IMR-90 (cell line): ENCODE measurements at regions not wholly inside any gene's neighbourhood (a gene's known extent, or its start where the extent isn't known, plus 50 kb on each side); places are given as distances from the start of the nearest gene placed in this dataset.

Source experiments
- ATAC-seq: fragments of 200-7000 bp; cut with Tn5 transposase; 2 replicates; pipeline ENCODE4 v1.9.1; 2020; ENCODE audit warnings: low read depth, mild to moderate bottlenecking, moderate library complexity
- BruUV-seq: library from RNA; stranded (reverse); fragments of 400-500 nt; replicated peaks from 2 replicates; lab custom pipeline; 2021; lab: Mats Ljungman, UMichigan
- CTCF ChIA-PET: fragments of 300-600 bp; formaldehyde crosslinking; extraction: SDS; loops from one replicate; lab custom pipeline; 2021; ENCODE audit warnings: antibody characterized with exemption; lab: Yijun Ruan, JAX
- POLR2A ChIA-PET: fragments of 300-600 bp; sonication (Branson Sonifier 250); formaldehyde crosslinking; loops from one replicate; lab custom pipeline; 2022; ENCODE audit warnings: antibody characterized with exemption; ENCODE audit not compliant: unreplicated experiment; lab: Charles Lee
- DNase-seq: peaks from one replicate; pipeline ENCODE4 v3.0.0; 2013
- H2AFZ ChIP-seq: replicated peaks from 2 replicates; pipeline ENCODE3; 2013; ENCODE audit warnings: low read length, mild to moderate bottlenecking; ENCODE audit not compliant: poor library complexity
- H2AK5ac ChIP-seq: 2 replicates; pipeline ENCODE4 v1.6.1; 2013; ENCODE audit warnings: low read depth, low read length, inconsistent platforms
- H2AK9ac ChIP-seq: replicated peaks from 2 replicates; pipeline ENCODE3; 2013; ENCODE audit warnings: mild to moderate bottlenecking, low read depth, low read length, moderate library complexity; ENCODE audit not compliant: poor library complexity
- H2BK120ac ChIP-seq: 2 replicates; pipeline ENCODE4 v1.6.1; 2013; ENCODE audit warnings: low read depth, low read length, inconsistent platforms
- H2BK15ac ChIP-seq: 3 replicates; pipeline ENCODE4 v1.6.1; 2013; ENCODE audit warnings: low read depth, low read length, inconsistent platforms
- H2BK20ac ChIP-seq: 2 replicates; pipeline ENCODE4 v1.6.1; 2013; ENCODE audit warnings: low read depth, mild to moderate bottlenecking, inconsistent platforms, low read length, moderate library complexity
- H2BK5ac ChIP-seq: 2 replicates; pipeline ENCODE4 v1.6.1; 2013; ENCODE audit warnings: mild to moderate bottlenecking, low read depth, low read length, inconsistent platforms; ENCODE audit not compliant: poor library complexity, severe bottlenecking
- H3K14ac ChIP-seq: replicated peaks from 2 replicates; pipeline ENCODE4 v1.6.1; 2013; ENCODE audit warnings: low read depth, low read length, inconsistent platforms
- H3K18ac ChIP-seq: 2 replicates; pipeline ENCODE4 v1.6.1; 2013; ENCODE audit warnings: low read depth, low read length, control low read depth
- H3K23ac ChIP-seq: 2 replicates; pipeline ENCODE4 v1.6.1; 2013; ENCODE audit warnings: low read depth, low read length, inconsistent platforms
- H3K27ac ChIP-seq: 2 replicates; pipeline ENCODE4 v1.5.1; 2013; ENCODE audit warnings: mild to moderate bottlenecking, control low read depth, low read length; ENCODE audit not compliant: insufficient read depth
- H3K27me3 ChIP-seq: 2 replicates; pipeline ENCODE4 v1.6.1; 2013; ENCODE audit warnings: low read length; ENCODE audit not compliant: control insufficient read depth, insufficient read depth
- H3K36me3 ChIP-seq: 2 replicates; pipeline ENCODE4 v1.6.1; 2013; ENCODE audit warnings: low read length, mixed read lengths; ENCODE audit not compliant: control insufficient read depth, insufficient read depth
- H3K4ac ChIP-seq: 2 replicates; pipeline ENCODE4 v1.6.1; 2013; ENCODE audit warnings: low read depth, low read length, inconsistent platforms
- H3K4me1 ChIP-seq: 2 replicates; pipeline ENCODE4 v1.6.1; 2013; ENCODE audit warnings: low read length, mixed read lengths; ENCODE audit not compliant: control insufficient read depth, insufficient read depth
- H3K4me2 ChIP-seq: 2 replicates; pipeline ENCODE4 v1.6.1; 2013; ENCODE audit warnings: low read depth, mild to moderate bottlenecking, control low read depth, low read length, moderate library complexity
- H3K4me3 ChIP-seq: 2 replicates; pipeline ENCODE4 v1.5.1; 2013; ENCODE audit warnings: low read depth, mild to moderate bottlenecking, control low read depth, low read length, moderate library complexity; ENCODE audit not compliant: insufficient read depth
- H3K56ac ChIP-seq: 2 replicates; pipeline ENCODE4 v1.6.1; 2013; ENCODE audit warnings: low read length, inconsistent platforms; ENCODE audit not compliant: insufficient read depth; ENCODE audit errors: extremely low read depth
- H3K79me1 ChIP-seq, 2 experiments: 2 replicates each; pipeline ENCODE4 v1.6.1; 2013; ENCODE audit warnings: low read length in 2 of 2, inconsistent platforms in 1 of 2, low read depth in 1 of 2
- H3K9ac ChIP-seq: 2 replicates; pipeline ENCODE4 v1.6.1; 2013; ENCODE audit warnings: low read depth, low read length, control low read depth
- H3K9me1 ChIP-seq: 2 replicates; pipeline ENCODE4 v1.6.1; 2013; ENCODE audit warnings: low read length, inconsistent platforms; ENCODE audit not compliant: insufficient read depth
- H3K9me3 ChIP-seq: 2 replicates; pipeline ENCODE4 v1.6.1; 2013; ENCODE audit warnings: low read length; ENCODE audit not compliant: control insufficient read depth, insufficient read depth
- H4K20me1 ChIP-seq: 2 replicates; pipeline ENCODE4 v1.6.1; 2013; ENCODE audit warnings: low read length, inconsistent platforms; ENCODE audit not compliant: insufficient read depth
- H4K5ac ChIP-seq: 2 replicates; pipeline ENCODE4 v1.6.1; 2013; ENCODE audit warnings: mild to moderate bottlenecking, low read depth, low read length, control low read depth
- H4K8ac ChIP-seq, 2 experiments: 2 replicates each; pipeline ENCODE4 v1.6.1; 2013; ENCODE audit warnings: low read depth in 2 of 2, low read length in 2 of 2, control low read depth in 1 of 2, inconsistent platforms in 1 of 2
- H4K91ac ChIP-seq: 2 replicates; pipeline ENCODE4 v1.6.1; 2013; ENCODE audit warnings: low read depth, low read length, inconsistent platforms; ENCODE audit not compliant: insufficient read depth
- BHLHE40 ChIP-seq: fragments of 150-350 bp; IDR thresholded peaks from 2 replicates; pipeline ENCODE4 v1.6.1; 2016; ENCODE audit warnings: mild to moderate bottlenecking, low read depth, low read length
- CEBPB ChIP-seq: IDR thresholded peaks from 2 replicates; pipeline ENCODE4 v1.6.1; 2012; ENCODE audit warnings: low read depth, low read length, improper control_type of control experiment
- CHD1 ChIP-seq: IDR thresholded peaks from 2 replicates; pipeline ENCODE4 v1.6.1; 2012; ENCODE audit warnings: low read depth, low read length, improper control_type of control experiment
- FOS ChIP-seq: fragments of 150-350 bp; IDR thresholded peaks from 2 replicates; pipeline ENCODE4 v1.6.1; 2016; ENCODE audit warnings: low read depth, low read length
- MAFK ChIP-seq: IDR thresholded peaks from 2 replicates; pipeline ENCODE4 v1.6.1; 2012; ENCODE audit warnings: low read depth, low read length, improper control_type of control experiment
- MAZ ChIP-seq: IDR thresholded peaks from 2 replicates; pipeline ENCODE4 v1.6.1; 2012; ENCODE audit warnings: low read depth, mild to moderate bottlenecking, low read length, improper control_type of control experiment, moderate library complexity, borderline replicate concordance
- MXI1 ChIP-seq: IDR thresholded peaks from 2 replicates; pipeline ENCODE4 v1.6.1; 2012; ENCODE audit warnings: low read depth, mild to moderate bottlenecking, low read length, moderate library complexity, borderline replicate concordance
- NFE2L2 ChIP-seq: fragments of 150-350 bp; IDR thresholded peaks from 2 replicates; pipeline ENCODE4 v1.6.1; 2016; ENCODE audit warnings: low read depth, mild to moderate bottlenecking, low read length
- POLR2A ChIP-seq: IDR thresholded peaks from 2 replicates; pipeline ENCODE4 v1.6.1; 2012; ENCODE audit warnings: mild to moderate bottlenecking, low read depth, low read length
- RAD21 ChIP-seq: IDR thresholded peaks from 2 replicates; pipeline ENCODE4 v1.6.1; 2012; ENCODE audit warnings: low read length, improper control_type of control experiment
- RCOR1 ChIP-seq: IDR thresholded peaks from 2 replicates; pipeline ENCODE4 v1.6.1; 2012; ENCODE audit warnings: mild to moderate bottlenecking, low read length, improper control_type of control experiment; ENCODE audit not compliant: insufficient replicate concordance
- RFX5 ChIP-seq: IDR thresholded peaks from 2 replicates; pipeline ENCODE4 v1.8.0; 2012; ENCODE audit warnings: low read depth, mild to moderate bottlenecking, low read length, moderate library complexity
- SMC3 ChIP-seq: fragments of 150-350 bp; IDR thresholded peaks from 2 replicates; pipeline ENCODE4 v1.6.1; 2016; ENCODE audit warnings: low read depth, mild to moderate bottlenecking, antibody characterized with exemption, low read length, moderate library complexity
- dilution Hi-C: fragments of 300-500 bp; cut with HindIII; formaldehyde crosslinking; loops from one replicate; pipeline ENCODE4 v1.14.3; 2018; ENCODE audit warnings: low sequenced_read_pairs; ENCODE audit not compliant: unreplicated experiment
- in situ Hi-C: fragments of 300-500 bp; cut with MboI; formaldehyde crosslinking; loops from 3 replicates; pipeline ENCODE4 v1.14.3; 2019; ENCODE audit warnings: low sequenced_read_pairs, inconsistent platforms, mixed read lengths
- intact Hi-C: fragments of 100-400 bp; cut with micrococcal nuclease; formaldehyde crosslinking; loops from 2 replicates; pipeline ENCODE4 v1.10.0; 2022
- TF ChIP-seq, protein P1 (sequence below): conservative IDR thresholded peaks from 2 replicates; pipeline ENCODE4 v1.5.1; 2012; ENCODE audit warnings: mild to moderate bottlenecking, low read depth, low read length, improper control_type of control experiment
- TF ChIP-seq, protein P2 (sequence below): fragments of 150-350 bp; IDR thresholded peaks from 2 replicates; pipeline ENCODE4 v1.6.1; 2017; ENCODE audit warnings: mild to moderate bottlenecking, antibody characterized with exemption, low read length, low read depth
- TF ChIP-seq, protein P3 (sequence below): fragments of 150-350 bp; IDR thresholded peaks from 2 replicates; pipeline ENCODE4 v1.6.1; 2016; ENCODE audit warnings: low read depth, mild to moderate bottlenecking, low read length, moderate library complexity, borderline replicate concordance

DNA sequence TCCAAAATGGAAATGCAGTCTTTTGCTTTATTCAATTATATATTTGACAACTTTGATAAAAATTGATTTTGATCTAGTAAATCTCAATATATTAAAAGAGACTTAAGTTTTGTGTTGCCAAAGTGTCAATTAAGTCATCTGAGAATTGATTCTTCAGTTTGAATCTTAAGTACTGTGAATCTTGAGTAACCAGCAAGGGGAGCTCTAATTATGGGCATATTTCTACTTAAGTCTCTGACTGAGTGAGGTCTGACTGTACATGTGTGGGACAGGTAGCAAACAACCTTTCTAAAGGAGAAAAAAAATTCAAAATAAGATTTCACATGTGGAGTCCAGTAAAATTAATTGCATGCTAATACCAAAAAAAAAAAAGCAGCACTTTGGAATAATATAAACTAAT lies 503.7 kb upstream of the SLC8A1 start:
- H2BK5ac ChIP-seq = no peak overlapping the region
- in situ Hi-C loops (no loop called here), dilution Hi-C loops (no loop called here), intact Hi-C loops (no loop called here)
- no peak overlapping the region for H2AFZ ChIP-seq
- H2AK5ac ChIP-seq = no peak overlapping the region
- H2BK15ac ChIP-seq = no peak overlapping the region
- no peak overlapping the region for H2AK9ac ChIP-seq
- no peaks in the 10 kb centered on the region for H3K36me3 ChIP-seq
- H3K4me1 ChIP-seq = no peaks in the 10 kb centered on the region
- H3K79me1 ChIP-seq = no peaks in the 10 kb centered on the region
- no peak overlapping the region for H3K27ac ChIP-seq
- H3K27me3 ChIP-seq = no peaks in the 10 kb centered on the region
- ATAC-seq (no peak), DNase-seq (no peak)
- CTCF ChIA-PET = no interaction called here
- no peaks in the 10 kb centered on the region for H3K9me3 ChIP-seq
- H3K18ac ChIP-seq = no peak overlapping the region
- no peak overlapping the region for H4K8ac ChIP-seq
- H3K9me1 ChIP-seq = no peaks in the 10 kb centered on the region
- POLR2A ChIA-PET = no interaction called here
- H4K20me1 ChIP-seq = no peaks in the 10 kb centered on the region
- no TSS peak for BruUV-seq
- H4K91ac ChIP-seq = no peak overlapping the region
- H2BK120ac ChIP-seq = no peak overlapping the region
- H3K56ac ChIP-seq = no peak overlapping the region
- H3K4ac ChIP-seq = no peak overlapping the region
- no peak overlapping the region for H3K23ac ChIP-seq
- no peak overlapping the region for H3K4me2 ChIP-seq
- TF ChIP-seq RAD21 (no peak), FOS (no peak), MAFK (no peak), NFE2L2 (no peak), CHD1 (no peak), CEBPB (no peak), SMC3 (no peak), BHLHE40 (no peak), RCOR1 (no peak), MAZ (no peak), POLR2A (no peak), RFX5 (no peak), MXI1 (no peak)
- TF ChIP-seq, protein P1, sequence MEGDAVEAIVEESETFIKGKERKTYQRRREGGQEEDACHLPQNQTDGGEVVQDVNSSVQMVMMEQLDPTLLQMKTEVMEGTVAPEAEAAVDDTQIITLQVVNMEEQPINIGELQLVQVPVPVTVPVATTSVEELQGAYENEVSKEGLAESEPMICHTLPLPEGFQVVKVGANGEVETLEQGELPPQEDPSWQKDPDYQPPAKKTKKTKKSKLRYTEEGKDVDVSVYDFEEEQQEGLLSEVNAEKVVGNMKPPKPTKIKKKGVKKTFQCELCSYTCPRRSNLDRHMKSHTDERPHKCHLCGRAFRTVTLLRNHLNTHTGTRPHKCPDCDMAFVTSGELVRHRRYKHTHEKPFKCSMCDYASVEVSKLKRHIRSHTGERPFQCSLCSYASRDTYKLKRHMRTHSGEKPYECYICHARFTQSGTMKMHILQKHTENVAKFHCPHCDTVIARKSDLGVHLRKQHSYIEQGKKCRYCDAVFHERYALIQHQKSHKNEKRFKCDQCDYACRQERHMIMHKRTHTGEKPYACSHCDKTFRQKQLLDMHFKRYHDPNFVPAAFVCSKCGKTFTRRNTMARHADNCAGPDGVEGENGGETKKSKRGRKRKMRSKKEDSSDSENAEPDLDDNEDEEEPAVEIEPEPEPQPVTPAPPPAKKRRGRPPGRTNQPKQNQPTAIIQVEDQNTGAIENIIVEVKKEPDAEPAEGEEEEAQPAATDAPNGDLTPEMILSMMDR = no peak
- TF ChIP-seq, protein P2, sequence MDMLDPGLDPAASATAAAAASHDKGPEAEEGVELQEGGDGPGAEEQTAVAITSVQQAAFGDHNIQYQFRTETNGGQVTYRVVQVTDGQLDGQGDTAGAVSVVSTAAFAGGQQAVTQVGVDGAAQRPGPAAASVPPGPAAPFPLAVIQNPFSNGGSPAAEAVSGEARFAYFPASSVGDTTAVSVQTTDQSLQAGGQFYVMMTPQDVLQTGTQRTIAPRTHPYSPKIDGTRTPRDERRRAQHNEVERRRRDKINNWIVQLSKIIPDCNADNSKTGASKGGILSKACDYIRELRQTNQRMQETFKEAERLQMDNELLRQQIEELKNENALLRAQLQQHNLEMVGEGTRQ = no peak
- TF ChIP-seq, protein P3, sequence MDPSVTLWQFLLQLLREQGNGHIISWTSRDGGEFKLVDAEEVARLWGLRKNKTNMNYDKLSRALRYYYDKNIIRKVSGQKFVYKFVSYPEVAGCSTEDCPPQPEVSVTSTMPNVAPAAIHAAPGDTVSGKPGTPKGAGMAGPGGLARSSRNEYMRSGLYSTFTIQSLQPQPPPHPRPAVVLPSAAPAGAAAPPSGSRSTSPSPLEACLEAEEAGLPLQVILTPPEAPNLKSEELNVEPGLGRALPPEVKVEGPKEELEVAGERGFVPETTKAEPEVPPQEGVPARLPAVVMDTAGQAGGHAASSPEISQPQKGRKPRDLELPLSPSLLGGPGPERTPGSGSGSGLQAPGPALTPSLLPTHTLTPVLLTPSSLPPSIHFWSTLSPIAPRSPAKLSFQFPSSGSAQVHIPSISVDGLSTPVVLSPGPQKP = no peak
- no peak overlapping the region for H3K14ac ChIP-seq
- no peak overlapping the region for H3K9ac ChIP-seq
- H2BK20ac ChIP-seq = no peak overlapping the region
- H3K4me3 ChIP-seq = no peak overlapping the region
- no peak overlapping the region for H4K5ac ChIP-seq
